DMS 273 (cell line): ENCODE measurements at regions not wholly inside any gene's neighbourhood (a gene's known extent, or its start where the extent isn't known, plus 50 kb on each side); places are given as distances from the start of the nearest gene placed in this dataset.
"Not testable (repeated sequence)": the region's sequence is repeated elsewhere in the genome, so short reads cannot be mapped to it uniquely, and the experiment has no call there.

Experiments
- DNase-seq: peaks from one replicate; lab custom pipeline; 2025; ENCODE audit not compliant: unreplicated experiment; lab: John Stamatoyannopoulos, UW

DNA sequence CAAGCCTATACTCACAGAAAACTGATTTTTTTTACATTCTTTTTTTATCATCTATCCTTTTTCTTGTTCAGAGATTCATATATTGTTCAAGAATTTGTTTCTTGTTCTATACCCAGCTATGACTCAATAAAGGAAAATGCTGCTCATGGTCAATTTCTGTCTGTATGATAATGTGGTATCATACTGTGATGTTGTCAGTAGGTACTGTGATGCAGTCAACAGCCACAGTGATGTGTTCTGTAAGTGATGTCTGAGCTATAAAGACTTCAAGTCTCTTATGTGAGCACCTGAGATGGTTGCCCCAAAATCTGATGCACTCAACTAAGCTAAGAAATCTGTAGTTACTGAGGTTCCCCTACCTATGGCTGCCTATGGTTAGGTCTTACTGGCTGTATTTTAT, 294.2 kb upstream of the GRIN3A start:
- no peak for DNase-seq

DNA sequence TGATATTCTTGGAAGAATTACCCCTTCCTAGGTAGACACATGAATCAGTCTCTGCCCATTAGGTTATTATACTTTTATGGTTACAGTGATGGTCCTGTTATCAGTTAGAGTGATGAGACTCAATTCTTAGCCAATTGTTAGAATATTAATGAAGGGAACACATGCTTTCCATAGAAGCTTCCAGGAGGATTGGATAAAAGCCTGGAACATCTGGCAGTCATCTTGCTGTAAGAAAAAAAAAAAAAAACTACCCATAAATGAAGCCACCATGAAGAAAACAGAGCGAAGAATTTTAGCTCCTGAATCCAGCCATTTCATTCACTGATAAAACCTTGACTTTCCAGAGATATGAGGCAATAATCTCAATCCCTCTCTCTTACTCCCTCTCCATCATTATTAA, 262.5 kb upstream of the GRIN3A start:
- no peak for DNase-seq

DNA sequence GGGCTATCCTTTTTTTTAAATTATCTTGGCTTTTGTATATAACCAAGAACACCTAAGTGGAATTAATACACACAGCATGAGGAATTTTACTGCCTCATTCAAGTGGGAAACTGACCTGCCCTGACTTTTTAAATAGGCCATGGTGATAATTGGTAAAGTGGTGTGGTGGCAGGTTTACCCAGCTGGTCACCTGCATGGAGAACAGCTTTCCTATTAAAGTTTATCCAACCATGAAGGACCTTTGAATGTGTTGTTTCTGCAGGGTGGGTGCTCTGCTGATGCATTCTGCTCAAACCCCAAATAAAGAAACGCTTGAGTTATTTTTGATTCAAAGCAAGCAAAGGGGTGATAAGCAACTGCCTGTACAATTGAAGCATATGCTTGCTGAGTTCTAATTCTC, 261.0 kb upstream of the GRIN3A start:
- DNase-seq = peak; percentile 2

DNA sequence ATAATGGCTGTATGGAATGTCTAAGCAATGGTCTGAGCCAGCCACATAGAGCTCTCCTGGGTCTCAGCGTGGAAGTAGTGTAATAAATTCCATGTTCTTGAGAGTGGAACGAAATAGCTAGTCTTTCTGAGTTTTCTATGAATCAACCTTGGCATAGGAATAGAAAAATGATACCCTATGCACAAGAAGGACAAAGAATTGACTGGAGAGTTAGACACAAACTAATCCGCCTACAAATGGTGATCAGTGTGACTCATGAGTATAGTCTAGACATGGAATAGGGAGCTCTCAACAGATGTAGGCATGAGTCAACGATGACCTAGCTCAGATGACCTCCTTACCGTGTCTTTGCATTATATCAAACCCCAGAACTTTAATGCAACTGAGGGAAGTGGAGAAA, 256.8 kb upstream of the GRIN3A start:
- peak; percentile 1 for DNase-seq

DNA sequence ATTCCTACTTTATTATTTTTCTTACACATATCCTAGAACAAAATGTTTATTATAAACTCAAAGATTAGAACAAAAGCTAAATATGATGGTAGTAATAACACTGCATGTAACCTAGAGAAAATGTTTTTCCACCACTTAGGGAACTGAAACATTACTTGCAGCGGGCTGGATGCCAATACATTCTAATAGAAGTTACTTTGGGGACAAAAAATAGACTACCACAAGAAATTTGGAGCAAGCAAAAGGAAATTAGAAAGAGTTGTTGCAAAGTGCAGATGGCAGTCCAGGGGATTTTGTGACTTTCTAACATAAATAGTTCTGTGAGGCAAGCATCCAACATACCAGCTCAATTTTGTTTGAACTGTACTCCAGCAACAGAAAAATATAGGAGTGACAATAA, 255.3 kb upstream of the GRIN3A start:
- no peak for DNase-seq

DNA sequence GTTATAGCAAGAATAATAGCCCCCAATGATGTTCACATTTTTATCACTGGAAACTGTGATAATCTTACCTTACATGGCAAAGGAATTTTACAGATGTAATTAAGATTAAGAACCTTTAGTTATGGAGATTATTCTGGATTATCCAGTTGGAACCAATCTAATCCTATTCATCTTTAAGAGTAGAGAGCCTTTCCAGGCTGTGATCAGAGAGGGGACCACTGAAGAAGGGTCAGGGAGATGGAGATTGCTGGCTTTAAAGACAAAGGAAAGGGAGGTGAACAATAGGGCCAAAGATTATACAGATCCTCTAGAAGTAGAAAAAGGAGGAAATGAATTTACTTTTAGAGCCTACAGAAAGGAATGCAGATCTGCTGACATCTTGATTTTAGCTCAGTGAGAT, 253.5 kb upstream of the GRIN3A start:
- DNase-seq = no peak

DNA sequence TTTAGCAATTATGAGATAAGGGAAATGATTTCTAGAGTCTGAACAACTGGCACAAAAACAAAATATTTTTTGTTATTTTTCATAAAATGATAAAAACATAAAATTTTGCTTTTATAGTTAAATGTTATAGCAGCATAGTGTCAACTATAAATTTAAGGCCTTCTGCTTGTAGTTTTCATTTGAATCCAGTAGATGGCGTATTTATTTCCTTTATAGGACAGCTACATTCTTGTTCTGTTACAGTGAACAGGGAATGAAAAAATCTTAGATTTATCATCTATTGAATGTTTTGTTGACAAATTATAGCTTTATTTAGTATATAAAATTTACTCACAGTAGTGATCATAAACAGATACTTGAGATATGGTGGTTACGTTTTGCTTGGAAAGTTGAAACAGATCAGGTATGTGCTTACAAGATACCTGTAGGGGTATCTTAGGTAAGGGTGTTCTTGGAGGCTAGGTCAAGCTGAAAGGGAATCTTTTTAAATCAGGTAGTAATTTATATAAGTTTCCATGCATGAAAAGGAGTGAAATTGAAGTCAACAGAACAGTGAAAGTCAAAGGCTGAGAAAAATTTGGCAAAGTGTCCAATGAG, 239.3 kb upstream of the GRIN3A start:
- peak; percentile 24 for DNase-seq

DNA sequence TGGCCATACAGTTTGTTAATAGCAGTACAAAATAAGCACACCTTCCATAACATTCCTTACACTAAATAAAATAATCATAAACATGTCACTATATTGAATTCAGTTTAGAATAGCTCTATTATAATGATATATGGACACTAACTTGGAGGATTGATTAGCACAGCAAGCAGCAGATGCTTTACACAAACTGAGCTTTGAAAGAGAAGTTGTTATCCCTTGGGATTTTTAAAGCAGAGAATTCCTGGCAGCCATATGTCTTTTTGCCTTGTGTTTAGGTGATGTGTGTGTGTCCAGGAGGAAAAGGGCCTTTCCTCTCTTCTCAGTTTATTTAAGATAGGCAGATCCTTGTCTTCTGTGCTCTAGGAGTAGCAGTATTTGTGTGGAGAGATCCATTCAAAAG, 232.2 kb upstream of the GRIN3A start:
- DNase-seq = peak; percentile 4

DNA sequence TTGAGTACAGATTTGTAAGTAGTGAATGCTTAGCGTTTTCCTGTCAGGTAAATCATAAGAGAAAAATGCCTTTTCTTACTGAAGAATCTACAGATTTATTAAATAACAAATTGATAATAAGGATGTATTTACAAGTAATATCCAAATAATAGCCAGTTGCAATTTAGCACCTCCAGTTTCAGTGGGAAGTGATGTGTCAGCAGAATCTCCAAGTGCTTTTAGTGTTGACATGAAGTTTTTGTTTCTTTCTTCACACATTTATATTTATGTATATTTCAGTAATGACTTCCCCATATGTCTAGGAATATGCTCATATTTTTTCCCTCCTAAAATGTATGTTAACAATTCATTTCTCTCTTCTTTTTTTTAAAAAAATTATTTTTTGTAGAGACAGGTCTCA, 229.9 kb upstream of the GRIN3A start:
- no peak for DNase-seq

DNA sequence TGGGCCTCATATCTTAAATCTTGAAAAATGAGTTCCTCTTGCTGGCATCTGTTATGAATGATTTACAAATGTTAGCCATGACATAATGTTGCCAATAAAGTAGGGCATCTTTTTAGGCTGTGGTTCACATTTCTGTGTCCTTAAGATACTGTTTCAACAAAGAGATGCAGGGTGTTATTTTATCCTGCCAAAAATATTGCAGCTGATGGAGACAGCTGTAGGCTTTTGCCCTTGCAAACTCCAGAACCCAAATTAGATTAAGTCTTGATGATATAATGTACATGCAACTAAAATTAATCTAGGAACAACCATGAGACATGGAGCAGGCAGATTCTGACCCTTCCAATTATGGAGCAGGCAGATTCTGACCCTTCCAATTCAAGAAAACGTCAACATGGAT, 228.2 kb upstream of the GRIN3A start:
- DNase-seq = no peak

DNA sequence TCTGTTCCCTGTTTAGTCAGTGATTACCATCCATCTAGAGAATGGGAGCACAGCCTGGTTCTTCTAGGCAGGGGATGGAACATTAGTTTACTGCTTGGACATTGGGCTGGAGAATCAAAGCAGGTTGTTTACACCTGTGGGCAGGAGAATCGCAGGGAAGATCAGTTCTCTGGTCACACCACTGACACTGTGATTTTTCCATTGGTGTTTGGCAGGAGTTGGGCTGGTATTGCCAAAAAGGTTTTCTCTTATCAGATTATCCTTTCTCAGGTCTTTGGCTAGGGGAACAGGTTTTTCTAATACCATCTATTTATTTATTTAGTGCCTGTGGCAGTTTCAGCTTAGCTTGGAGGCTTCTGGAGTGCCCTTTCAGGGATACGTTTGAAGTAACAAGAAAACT, 219.3 kb upstream of the GRIN3A start:
- no peak for DNase-seq

DNA sequence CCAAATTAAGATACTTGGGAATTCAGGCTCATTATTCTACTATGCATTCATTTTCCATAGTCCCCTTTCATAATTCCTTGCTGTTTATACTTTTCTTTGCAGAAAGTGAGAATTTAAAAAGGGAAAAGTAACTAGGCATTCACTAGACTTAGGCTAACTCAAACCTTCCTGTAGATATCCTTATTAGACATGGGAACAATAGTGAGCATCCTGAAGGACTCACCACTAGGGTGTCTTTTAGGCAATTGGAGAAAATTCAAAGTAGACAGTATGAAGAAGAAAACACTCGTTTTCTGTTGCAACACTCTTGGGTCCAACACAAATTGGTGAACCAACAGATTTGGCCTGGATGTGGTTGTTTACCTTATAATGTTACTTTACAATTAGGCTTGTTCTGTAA, 213.2 kb upstream of the GRIN3A start:
- no peak for DNase-seq

DNA sequence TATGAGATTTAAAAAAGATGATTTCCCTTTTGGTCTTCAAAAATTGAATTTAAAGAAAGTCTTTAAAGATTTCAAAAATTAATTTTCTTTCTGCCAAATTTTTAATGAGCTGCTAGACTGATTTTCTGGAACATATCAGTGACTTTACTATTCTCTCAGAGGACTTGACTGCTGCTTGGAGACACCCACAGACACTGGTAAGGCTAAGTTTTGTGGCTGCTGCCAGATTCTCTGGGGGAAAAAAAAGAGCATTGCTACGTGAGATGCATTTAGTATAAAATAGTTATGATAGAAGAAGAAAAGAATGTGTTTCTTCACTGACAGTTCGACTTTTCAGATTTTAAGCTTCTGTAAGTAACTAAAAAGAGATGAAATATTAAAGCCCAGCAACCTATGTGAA, 193.3 kb upstream of the GRIN3A start:
- no peak for DNase-seq

DNA sequence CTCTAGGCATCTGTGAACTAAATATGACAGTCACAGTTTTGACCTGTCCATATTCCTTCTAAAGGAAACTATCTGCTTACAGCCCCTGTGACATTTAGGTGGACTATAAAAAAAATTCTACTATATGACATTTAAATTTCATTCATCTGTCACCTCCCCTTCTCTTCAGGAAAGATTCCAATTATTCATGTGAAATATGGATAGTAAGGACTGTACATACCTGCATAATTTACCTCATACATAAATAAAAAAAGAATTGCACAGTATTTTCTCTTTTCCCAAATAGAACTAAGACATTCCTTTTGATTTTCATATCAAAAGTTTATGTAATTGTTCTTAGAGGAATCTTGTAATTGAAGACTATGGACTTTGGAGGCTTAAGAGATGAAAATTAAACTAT, 192.3 kb upstream of the GRIN3A start:
- DNase-seq = no peak

DNA sequence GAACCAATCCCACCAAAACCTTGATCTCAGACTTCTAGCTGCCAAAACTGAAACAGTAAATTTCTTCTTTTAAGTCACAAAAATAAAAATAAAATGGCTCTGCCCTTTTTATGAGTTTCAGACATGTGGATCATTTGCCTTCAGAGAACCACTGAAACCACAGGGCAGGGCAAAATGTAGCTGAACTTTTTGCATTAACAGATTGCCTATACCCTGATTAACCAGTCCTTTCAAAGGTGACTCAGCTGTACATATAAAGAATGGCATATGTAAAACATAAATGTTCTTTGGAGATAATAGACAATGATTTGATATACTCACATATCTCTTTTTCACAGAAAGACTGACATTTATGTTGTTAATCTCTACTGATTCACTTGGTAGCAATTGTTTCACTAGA, 187.1 kb upstream of the GRIN3A start:
- DNase-seq = no peak

DNA sequence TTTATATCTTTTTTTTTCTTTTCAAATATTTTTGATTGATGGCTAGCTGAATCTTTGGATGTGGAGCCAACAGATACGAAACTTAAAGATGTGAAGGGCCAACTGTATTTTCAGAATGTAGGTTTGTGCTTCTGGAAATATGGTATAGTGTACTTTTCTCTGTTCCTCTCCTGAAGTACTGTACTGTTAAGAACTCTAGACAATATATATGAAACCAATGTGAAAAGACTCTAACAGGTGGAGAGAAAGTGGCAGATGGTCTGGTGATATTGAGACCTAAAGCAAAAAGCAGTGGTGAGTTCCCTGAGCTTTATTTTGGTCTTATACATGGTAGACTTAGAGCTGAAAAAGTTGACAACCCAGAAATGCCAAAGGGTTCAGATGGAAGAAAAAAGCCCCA, 185.0 kb upstream of the GRIN3A start:
- no peak for DNase-seq

DNA sequence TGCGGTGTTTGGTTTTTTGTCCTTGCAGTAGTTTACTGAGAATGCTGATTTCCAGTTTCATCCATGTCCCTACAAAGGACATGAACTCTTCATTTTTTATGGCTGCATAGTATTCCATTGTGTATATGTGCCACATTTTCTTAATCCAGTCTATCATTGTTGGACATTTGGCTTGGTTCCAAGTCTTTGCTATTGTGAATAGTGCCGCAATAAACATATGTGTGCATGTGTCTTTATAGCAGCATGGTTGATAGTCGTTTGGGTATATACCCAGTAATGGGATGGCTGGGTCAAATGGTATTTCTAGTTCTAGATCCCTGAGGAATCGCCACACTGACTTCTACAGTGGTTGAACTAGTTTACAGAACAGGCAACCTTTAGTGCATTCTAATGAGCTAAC, 178.5 kb upstream of the GRIN3A start:
- DNase-seq = not testable (repeated sequence)

DNA sequence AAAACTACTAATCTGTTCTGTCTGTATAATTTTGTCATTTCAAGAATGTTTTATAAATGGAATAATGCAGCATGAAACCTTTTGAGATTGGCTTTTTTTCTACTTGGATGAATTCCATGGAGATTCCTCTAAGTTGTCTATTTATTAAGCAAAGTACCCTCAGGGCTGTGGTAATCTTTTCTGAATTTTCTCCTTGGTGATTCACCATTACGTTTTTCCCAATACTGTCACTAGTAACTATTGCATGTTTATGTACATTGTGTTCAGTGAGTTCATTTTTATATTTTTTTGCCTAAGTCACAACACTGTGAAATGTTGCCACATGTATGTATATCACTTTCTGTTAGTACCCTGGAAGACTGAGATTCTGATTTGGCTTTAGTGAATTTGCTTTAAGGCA, 177.0 kb upstream of the GRIN3A start:
- no peak for DNase-seq

DNA sequence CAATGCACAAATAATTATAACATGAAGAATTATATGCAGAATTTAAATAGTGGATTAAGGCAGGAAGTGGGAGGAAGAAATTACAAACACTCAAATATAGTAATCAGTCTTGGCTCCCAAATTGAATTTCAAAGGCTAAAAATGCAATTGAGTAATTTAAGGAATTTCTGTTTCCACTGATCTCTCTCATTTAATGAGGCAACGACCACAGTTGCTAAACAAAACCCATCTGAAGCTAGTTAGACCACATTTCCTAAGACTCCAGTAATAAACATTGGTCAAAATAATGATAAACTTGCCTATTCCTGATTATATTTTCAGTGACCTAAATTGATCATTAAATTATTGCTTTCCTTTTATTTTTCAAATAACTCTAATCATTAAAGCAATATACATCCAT, 174.3 kb upstream of the GRIN3A start:
- DNase-seq = no peak

DNA sequence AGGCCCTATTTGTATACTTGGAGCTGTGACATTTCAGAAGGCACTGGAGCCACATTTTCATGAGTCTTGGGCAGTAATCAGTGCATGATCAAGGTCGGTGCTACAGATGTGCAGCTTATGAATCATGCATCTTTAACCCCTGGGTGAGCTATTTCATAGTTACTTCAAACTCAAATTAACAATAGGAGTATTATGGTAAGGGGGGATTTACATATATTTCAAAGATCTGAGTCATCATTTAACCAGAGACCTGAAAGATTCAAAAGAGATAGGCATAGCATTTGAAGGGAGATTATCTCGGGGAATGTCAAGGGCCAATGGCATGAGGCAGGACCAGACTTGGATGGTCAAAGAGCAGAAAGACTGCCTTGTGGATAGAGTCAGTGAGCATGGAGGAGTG, 169.0 kb upstream of the GRIN3A start:
- no peak for DNase-seq

DNA sequence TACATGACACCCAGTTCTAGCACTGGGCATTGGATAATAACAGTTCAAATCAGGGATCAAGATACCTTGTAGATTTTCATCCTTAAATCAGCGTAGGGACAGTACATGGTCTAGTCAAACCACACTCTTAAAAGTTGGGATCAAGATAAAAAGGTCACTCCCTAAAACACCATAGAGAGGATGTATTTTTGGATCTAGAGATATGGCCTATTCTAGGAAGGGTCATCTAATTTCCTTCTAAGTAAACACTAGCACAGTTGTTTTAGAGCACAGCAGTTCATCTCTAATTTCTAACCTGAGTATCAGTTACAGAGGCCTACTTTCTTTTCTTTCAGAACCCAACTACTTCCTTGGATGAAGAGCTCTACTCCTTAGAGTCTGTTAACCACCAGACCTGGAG, 166.4 kb upstream of the GRIN3A start:
- DNase-seq = no peak

DNA sequence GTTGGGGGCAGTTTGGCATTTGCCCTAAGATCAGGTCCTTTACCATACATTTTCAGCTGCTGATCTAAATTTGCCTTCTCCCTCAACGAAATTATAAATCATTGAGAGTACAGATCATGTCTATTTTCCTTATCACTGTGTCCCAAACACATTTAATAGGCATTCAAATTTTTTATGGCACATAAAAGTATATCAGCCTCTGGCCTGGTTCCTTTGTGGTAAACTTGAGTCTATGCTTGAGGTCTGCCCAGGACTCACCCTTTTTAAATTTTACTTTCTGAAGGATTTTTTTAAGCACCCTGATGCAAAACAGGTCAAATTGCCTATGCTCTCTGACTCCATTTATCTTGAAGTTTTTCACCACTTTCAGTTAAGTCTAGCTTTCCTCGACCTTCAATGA, 163.6 kb upstream of the GRIN3A start:
- DNase-seq = no peak

DNA sequence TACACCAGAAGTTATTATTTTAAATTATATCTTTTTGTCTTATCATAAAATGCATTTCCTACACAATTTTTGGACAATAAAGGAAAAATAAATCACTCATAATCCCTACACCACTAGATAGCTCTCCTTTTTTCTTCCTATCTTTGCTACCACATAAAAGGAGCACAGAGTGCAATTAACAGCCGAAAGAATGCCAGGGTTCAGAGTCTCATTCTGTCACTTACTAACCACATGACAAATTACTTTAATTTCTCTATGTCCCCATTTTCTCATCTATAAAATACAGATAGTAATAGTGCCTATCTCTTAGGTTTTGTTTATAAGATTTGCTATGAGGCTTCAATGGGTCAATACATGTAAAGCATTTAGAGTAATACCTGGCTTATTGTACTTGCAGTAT, 158.7 kb upstream of the GRIN3A start:
- no peak for DNase-seq
